HG03139 (cell line): ENCODE measurements at regions not wholly inside any gene's neighbourhood (a gene's known extent, or its start where the extent isn't known, plus 50 kb on each side); places are given as distances from the start of the nearest gene placed in this dataset.

Experiments used
- ATAC-seq: cut with Tn5 transposase; IDR thresholded peaks from one replicate; pipeline ENCODE4 v1.9.1; 2021; ENCODE audit not compliant: unreplicated experiment

DNA sequence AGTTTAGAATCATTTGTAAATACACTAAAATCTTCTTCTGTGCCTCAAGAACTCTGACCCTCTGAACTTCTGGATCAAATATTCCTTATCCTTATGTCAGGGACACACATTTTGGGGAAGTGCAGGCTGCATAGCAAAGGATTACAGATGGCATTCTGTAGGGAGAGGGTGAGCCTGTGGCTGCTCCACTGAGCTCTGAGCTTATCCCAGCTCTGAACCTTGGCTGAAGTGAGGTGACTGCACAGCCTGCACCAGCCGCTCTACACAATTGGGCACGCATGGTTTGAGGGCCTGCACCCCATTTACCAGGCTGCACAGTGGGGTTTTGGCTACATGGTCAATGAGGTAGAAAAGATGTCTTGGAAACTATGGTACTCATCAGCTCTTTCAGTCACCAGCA is 251.6 kb downstream of the GALR1 start:
- ATAC-seq, result no peak

DNA sequence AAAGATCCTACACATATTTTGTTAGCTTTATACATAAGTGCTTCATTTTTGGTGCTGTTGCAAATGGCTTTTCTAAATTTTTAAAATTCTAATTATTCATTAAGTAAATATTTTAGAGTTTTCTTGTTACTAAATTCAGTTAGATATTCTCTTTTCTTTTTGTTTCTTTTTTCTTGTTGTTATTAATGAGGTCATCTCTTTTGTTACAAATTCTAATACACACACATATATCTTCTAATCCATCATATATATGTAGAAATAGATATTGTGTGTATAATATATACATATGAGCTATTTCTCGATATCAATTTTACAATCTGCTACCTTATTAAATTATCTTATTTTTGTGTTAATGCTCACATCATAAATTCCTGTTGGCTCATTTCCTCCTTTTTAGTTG is 255.9 kb downstream of the GALR1 start:
- ATAC-seq, result no peak

DNA sequence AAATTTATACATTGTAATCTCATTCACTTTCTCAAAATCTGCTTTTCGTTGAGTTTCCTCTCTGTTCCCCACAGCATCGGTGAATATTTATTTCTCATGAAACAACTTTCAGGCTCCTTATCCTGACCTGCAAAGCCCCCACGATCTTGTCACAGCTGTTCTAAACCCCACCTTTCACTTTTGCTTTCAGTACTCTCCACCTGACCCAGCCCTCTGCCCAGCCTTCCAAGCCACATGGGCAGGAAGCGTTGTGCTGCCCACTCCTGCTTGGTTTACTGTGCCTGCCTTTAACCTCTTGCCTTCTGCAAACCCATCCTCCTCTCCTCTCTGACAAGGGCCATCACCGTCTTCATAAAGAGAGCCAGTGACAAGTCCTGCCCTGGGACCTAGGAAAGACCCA is 262.5 kb downstream of the GALR1 start:
- ATAC-seq, result no peak

DNA sequence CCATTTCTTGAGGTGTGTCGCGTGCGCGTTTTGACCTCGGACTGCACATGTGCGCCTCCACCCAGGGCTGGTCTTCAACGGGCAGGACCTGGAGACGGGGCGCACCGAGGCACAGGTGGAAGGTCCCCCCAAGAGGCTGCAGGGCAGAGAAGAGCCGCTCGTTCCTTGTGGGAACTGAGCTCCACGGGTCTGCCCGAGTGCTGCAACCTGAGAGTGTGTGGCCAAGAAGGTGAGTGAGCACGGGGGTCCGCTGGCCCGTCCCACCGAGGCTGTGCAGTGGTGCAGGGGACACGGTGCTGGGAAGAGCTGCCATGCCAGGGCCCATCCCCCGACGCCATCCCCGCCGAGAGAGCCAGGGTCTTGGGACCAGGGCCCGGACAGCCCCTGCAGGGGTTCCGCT is 268.3 kb downstream of the GALR1 start:
- no peak for ATAC-seq

DNA sequence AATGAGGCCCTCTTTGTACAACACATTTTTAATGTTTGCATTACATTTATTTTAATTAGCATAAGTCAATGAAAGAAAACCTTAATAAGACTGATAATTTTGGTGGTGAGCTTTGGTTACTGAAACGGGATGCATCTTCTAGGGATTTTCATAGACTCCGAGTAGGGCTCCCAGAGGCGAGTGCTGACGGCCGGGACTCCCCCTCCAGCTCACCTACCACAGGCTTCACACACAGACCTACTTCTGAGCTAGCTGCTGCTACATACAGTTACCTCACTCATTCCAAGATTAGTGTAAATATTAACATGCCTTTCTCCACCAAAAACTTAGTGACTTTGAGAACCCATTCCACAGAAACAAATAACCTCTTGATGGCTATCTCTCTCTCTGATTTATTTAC is 271.1 kb downstream of the GALR1 start:
- no peak for ATAC-seq

DNA sequence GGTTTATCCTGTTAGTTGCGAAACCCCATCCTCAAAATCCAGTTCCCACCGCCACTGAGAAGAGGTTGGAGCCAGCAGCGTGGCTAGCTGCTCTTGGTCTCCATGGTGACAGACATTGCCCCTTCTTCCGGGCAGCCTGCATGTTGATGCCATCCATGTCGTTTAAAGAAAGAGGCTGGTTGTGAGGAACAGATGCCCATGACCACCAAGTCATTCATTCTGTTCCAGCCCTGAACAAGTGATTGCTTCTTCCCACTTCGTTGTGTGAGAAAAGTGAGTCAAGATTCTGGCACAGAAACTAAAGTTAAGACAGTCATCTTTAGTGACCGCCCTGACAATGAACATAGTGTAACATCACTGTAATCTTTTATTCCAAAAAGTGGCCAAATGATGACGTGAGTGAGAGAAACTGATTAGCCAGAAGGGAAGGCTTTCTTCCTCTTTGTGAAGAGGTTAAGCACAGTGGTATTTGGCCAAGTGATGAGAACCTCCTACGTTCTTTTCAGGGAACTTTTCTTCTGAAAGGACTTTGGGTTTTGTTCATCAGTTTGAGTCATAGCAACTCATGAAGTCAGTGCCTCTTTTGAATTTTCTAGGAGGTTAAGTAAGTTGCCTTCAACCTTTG is 272.5 kb downstream of the GALR1 start:
- ATAC-seq, result no peak

DNA sequence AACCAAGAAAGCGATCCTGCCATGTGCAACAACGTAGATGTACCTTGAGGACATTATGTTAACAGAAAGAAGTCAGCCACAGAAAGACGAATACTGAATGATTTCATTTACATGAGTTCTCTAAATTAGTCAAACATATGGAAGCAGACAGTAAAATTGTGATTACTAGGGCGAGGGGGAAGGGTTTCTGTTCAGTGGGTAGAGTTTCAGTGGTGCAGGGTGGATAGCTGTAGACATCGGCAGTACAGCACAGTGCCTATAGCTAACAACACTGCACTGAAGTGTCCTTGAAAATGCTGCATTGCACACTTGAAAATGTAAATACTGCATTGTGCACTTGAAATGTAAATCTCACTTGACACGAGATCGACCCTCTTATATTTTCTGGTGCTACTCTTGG is 275.3 kb downstream of the GALR1 start:
- no peak for ATAC-seq

DNA sequence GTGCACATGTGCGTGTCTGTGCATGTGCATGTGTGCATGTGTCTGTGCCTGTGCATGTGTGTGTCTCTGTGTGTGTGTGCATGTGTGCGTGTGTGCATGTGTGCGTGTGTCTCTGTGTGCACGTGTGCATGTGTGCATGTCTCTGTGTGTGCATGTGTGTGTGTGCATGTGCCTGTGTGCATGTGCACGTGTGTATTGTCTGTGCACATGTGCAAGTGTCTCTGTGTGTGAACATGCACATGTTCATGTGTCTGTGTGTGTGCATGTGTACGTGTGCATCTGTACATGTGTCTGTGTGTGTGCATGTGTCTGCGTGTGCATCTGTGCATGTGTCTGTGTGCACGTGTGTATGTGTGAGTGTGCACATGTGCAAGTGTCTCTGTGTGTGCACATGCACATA is 277.3 kb downstream of the GALR1 start:
- ATAC-seq, result no peak

DNA sequence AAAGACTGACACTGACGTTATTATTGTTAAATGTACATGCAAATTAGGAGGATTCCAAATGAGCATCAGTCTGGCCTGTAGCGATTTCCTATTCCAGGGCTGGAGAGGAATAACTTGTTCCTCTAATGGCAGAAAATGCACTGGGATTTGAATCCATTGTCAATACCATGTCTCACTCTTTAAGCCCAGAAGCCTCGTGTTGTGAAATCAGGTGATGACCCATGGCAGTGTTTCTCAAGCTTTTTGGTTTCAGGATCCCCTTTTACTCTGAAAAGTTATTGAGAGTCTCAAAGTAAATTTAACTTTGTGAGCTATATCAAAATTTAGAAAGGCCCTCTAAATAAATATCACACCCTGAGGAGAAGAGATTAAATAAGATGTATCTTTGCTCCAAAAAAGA is 279.2 kb downstream of the GALR1 start:
- no peak for ATAC-seq

DNA sequence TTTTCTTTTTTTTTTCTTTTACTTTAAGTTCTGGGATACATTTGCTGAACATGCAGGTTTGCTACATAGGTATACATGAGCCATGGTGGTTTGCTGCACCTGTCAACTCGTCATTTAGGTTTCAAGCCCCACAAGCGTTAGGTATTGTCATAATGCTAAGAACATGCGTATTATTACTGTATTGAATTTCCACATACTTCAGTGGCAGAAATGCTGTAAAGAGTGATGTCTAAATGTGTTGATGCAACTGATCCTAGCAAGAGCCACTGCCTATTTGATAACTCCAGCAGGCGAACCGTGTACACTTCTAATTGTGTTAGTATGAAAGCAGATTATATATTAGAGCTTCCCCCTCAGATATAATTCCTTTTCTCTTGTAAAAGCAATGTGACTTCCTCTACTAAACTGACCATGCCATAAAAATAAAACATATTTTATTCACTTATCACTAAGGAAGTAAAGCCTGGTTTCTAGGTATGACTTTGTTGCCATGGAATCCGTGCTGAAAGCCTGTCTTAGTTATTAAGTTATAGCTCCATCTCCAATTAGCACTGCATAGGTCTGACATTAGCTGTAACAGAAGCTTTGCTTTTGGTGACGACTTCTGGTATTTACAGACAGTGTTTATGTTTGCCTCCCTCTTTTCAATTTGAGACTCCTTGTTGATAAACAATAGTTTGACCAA is 280.0 kb downstream of the GALR1 start:
- ATAC-seq, result no peak

DNA sequence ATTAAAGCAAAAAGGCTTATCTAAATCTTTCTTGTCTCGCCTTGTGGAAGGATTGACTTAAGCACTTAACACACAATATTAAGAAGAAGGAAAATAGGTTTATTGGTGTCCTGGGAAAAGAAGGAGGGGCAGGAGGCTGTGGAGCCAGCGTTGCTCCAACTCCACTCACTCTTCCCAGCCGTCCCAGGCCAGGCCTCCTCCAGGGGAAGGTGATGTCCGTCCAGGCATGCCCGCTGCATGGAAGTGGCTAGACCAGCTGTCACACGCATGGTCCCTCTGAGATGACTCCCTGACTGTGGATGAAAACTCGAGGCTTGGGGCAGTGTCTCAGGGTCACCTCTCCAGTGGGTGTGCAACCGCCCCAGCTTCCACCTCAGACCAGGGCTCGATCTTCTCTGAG is 281.1 kb downstream of the GALR1 start:
- no peak for ATAC-seq

DNA sequence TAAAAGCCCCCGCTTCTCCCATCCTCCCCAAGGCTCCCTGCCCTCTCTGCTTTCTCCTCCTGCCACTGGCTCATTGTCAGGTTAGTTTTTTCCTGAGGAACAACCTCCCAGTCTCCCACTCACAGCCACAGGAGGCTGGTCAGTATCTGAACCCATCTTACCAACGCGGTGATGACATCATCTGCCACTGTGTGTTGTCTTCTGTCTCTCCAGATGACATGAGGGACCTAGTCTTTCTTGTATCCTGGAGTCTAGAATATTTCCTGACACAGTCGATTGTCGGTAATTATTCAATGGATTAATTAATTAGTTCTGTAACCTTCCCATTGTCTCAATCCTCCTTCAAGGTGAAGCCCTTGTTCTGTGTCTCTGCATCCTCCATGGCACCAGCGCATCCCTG is 290.2 kb downstream of the GALR1 start:
- no peak for ATAC-seq

DNA sequence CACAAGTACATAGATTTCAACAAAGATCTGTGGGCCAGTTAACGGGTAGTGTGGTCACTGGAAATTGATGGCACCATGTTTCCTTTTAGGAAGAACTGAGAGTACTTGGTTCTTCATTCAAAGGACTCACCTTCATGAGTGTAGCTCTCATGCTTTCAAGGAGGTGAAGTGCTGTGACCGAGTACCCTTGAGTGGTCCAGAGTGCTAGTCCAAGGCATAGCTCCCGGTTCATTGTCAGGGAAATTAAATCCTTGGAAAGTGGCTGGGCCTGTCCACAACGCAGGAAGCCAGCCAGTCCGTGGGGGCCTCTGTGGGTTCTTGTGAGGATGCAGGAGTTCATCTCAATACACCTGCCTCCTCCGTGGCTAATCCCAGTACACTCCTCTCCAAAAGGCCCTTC is 295.1 kb downstream of the GALR1 start:
- ATAC-seq, result no peak

DNA sequence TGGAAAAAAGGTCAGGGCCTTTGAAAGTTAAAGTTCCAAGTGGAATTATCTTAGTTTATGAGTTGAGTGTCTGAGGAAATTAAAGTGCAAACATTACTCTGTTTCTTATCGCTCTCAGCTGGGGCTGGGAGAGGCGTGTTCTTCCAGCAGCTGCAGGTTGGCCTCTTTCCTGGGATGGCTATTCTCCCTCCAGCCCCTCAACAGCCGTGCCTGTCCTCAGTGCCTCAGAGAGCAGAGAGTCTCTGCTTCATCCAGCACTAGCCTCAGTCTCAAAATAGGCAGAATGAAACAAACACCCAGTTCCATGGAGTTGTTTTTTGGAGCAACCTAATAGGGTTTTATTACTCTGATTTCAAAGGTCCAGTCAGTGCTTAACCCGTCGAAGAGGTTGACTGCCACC is 298.1 kb downstream of the GALR1 start:
- ATAC-seq, result no peak

DNA sequence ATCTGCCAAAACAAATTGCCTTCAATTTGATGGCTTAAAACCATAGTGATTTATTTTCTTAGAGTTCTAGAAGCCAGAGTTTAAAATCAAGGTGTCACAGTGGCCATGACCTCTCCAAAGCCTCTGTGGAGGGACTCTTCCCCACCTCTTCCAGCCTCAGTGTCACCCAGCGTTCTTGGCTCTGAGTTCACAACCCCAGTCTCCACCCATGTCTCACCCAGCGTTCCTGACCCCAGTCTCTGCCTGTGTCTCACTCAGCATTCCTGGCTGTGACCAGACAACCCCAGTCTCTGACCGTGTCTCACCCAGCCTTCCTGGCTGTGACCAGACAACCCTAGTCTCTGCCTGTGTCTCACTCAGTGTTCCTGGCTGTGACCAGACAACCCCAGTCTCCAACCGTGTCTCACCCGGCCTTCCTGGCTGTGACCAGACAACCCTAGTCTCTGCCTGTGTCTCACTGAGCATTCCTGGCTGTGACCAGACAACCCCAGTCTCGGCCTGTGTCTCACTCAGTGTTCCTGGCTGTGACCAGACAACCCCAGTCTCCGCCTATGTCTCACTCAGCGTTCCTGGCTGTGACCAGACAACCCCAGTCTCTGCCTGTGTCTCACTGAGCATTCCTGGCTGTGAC is 299.3 kb downstream of the GALR1 start:
- no peak for ATAC-seq

DNA sequence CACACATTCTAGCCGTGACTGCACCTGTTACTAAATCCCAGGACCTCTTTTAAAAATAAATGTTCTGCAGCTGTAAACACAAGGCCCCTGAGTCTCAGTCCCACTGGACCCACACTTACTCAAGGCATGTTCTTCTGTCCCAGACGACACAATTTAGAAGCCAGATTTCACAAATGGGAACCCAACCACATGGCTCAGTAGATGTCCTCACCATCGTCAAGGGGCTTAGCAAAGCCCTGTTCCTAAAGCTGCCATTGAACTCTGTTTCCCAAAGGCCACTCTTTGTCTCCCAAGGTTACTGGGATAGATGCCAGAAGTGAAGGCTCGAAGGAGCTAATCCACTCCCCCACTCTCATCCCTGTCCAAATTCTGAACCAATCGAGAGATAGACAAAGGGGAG is 301.0 kb downstream of the GALR1 start:
- ATAC-seq, result no peak

DNA sequence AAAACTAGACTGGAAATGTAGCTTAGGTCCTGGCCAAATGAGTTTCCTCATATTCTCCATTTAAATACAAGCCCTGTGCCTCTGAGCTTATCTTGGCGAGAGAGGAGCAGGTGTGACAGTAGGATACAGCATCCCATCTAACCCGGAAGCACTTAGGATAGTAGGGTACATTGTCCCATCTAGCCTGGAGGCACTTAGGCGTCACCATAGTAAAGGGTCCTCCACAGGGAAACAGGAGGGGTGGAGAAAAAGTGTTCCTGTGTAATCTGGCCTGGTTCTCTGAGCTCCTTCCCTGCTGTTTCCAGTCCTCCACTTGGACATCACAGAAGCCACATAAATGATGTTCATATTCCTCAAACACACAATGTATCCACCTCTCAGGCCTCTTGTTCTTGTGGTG is 301.4 kb downstream of the GALR1 start:
- ATAC-seq, result no peak

DNA sequence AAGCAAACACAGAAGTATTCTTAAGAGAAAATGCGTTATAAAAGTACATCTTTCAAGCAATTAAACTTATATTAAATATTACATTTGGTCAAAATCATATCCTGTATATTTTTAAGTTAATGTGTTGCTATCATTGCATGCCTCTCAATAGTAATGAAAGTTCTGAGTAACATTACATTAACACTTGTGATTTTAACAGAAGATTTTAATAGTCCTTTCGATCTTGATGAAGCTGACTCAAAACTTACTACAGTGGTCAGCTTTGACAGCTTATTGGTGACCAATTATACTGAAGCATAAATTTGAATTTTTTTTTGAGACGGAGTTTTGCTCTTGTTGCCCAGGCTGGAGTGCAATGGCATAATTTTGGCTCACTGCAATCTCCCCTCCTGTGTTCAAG is 303.3 kb downstream of the GALR1 start:
- no peak for ATAC-seq

DNA sequence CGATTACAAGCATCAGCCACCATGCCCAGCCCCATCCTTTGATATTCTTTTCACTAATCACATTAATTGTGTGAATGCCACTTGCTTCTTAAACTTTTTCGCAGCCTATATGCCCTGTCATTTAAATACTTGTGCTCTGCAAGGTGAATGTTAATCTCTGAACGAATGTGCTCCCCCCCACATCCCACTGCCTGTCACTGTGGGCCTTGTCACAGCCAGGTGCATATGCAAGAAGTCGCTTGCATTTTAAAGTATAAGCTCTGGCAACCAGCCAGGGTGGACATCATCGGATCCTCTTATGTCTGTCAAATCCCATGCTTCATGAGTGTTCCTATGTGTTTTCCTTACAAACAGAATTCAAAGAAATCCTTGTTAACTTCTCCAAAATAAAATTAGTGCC is 304.4 kb downstream of the GALR1 start:
- ATAC-seq, result no peak

DNA sequence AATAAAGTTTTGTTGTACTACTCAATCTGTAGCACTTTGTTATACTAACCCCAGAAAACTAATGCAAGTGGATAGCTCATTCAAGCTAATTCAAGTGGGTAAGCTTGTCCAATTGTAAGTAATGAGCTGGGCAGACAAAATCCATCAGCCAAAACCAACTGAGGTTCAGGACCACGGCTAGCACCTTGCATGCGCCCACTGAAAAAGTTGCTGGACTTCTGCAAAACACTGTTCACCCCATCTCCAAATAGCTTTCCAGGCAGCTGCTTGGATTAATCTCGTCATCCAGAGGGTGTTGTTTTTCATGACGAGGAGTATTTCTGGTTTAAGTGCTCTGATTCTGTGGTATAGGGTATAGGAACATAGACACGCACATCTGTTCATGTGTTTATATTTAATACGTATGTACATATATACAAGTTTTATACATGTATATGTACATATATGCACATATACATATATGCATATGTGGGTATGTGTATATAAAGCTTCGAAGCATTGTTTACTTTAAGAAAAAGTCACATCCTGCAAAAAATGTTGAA is 307.5 kb downstream of the GALR1 start:
- ATAC-seq, result no peak

DNA sequence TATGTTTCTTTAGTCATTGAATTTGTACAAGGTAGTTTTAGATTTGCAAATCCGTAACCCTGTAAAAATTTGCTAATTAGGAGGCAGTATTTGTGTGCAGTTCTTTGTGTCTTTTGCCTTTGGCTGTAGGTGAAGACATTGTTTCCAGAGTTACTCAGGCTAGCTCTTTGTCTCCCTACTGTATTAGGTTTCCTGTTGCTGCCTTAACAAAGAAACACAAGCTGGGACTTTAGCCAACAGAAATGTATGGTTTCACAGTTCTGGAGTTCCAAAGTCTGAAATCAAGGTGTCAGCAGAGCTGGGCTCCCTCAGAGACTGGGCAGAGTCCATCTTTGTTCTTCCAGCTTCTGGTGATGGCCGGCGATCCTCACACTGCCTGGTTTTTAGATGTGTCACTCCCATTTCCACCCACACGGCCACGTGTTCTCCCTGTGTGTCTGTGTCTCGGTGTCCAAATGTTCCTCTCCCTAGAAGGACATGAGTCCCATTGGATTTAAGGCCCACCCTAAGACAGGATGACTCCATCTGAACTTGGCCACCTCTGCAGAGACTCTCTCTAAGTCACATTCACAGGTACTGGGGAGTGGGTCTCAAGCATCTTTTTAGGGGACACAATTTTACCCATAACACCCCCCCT is 309.7 kb downstream of the GALR1 start:
- ATAC-seq, result no peak
